Astrocyte of the spinal cord (primary cell): ENCODE measurements at regions not wholly inside any gene's neighbourhood (a gene's known extent, or its start where the extent isn't known, plus 50 kb on each side); places are given as distances from the start of the nearest gene placed in this dataset.

Source experiments
- DNase-seq: peaks from one replicate; pipeline ENCODE4 v3.0.0; 2011; ENCODE audit warnings: low read depth, low spot score
- H3K4me3 ChIP-seq: 2 replicates; pipeline ENCODE4 v1.5.1; 2011; ENCODE audit warnings: low read depth, mild to moderate bottlenecking, low read length, moderate library complexity
- in situ Hi-C: cut with HindIII; loops from 2 replicates; pipeline ENCODE4 v1.10.0; 2017; ENCODE audit warnings: low sequenced_read_pairs
- TF ChIP-seq, protein P1 (sequence below): IDR thresholded peaks from 2 replicates; pipeline ENCODE4 v1.5.1; 2012; ENCODE audit warnings: low read depth, mild to moderate bottlenecking, low read length, inconsistent platforms

DNA sequence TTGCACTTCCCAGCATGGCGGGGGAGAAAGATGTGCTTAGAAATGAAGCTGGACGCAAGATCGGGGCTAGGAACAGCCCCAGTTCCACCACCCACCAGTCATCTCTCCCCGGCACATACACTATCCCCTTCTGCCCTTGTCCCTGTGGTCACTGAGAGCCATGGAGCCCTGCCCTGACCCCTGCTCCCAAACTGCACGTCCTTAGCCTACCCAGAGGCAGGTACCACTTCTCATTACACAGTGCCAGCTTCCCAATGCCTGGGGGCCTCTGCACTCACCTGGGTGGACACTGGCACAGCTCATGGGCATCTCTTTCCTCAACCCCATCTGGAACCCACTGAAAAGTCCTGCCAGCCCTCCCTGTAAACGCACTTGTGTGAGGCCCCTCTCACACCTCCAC, 139.3 kb upstream of the PRR20G start:
- DNase-seq, result no peak
- in situ Hi-C loops, result no loop called here
- H3K4me3 ChIP-seq, result no peak overlapping the region

DNA sequence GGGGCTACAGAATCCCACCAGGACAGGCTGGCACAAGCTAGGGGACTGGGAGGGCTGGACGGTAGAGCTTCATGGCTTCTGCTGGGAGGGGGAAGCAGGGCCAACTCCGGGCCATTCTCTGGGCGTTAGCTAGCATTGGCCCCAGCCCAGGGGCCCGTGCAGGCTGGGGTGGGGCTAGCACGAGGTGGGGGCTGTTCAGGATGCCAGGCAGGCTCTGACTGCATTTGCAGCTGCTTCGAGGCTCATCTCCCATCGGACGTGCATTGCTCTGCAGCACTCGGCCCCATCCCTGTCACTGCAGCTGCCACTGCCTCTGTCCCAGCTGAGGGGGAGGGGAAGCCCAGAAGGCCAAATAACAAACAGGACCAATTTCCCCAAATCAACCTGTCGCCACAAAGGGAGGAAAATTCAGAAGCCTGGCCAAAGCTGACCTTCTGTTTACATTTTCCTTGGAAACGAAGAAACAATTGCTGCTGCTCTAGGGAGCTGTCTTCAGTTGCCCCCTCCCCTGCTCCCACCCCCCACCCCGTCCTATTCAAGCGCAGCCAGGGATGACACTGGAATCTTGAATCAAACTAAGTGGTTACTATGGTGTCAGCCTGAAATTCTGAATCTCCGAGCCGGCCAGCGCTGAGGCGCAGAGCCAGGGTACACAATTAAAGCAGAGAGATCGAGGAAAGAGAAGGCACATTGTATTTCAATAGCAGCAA, 138.8 kb upstream of the PRR20G start:
- no peak overlapping the region for H3K4me3 ChIP-seq
- no peak for DNase-seq
- in situ Hi-C loops, result no loop called here
- TF ChIP-seq, protein P1, sequence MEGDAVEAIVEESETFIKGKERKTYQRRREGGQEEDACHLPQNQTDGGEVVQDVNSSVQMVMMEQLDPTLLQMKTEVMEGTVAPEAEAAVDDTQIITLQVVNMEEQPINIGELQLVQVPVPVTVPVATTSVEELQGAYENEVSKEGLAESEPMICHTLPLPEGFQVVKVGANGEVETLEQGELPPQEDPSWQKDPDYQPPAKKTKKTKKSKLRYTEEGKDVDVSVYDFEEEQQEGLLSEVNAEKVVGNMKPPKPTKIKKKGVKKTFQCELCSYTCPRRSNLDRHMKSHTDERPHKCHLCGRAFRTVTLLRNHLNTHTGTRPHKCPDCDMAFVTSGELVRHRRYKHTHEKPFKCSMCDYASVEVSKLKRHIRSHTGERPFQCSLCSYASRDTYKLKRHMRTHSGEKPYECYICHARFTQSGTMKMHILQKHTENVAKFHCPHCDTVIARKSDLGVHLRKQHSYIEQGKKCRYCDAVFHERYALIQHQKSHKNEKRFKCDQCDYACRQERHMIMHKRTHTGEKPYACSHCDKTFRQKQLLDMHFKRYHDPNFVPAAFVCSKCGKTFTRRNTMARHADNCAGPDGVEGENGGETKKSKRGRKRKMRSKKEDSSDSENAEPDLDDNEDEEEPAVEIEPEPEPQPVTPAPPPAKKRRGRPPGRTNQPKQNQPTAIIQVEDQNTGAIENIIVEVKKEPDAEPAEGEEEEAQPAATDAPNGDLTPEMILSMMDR, result no peak

More for the DNA sequence above, 139.3 kb upstream of the PRR20G start:
- TF ChIP-seq, protein P1, result no peak

DNA sequence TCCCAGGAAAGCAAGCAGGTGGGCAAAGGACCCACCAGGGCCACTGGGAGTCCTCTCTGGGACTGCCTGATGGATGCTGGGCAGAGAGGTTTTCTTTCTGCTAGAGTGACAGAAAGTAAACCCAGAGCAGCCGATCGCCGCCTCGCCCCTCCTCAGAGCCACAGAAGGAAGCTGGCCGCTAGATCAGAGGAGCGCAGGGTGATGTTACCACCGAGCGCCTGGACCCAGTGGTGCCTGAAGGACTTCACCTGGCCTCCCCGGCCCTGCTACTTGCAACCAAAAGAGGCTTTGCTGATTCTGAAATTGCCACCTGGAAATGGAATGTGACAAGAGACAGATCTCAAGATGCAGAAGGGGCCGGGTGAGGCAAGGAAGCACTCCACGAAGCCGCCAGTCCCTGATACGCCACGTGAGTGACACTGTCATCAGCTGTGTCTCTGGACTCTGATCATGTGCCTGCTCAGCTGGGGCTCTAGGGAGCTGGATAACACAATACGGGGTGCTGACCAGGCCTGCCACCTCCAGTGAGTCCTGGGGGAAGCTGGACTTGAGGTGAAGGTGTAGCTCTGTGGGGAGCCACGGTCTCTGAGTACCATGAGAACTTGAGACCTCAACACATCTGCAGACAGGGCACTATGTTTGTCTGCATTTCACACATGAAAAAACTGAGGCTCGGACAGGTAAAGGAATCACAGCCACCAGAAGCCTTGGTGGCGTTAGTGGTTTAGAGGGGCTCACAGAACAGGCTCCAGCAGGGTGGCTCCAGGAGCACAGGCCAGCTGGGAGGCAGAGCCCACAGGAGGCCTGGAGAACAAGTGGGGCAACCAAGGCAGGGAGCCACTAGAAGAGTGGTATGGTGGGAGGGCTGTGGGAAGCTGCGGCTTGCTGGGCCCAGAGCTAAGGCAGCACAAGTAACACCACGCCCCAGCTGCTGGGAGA, 137.9 kb upstream of the PRR20G start:
- TF ChIP-seq, protein P1, result no peak
- in situ Hi-C loops, result no loop called here
- H3K4me3 ChIP-seq, result no peak overlapping the region
- no peak for DNase-seq

DNA sequence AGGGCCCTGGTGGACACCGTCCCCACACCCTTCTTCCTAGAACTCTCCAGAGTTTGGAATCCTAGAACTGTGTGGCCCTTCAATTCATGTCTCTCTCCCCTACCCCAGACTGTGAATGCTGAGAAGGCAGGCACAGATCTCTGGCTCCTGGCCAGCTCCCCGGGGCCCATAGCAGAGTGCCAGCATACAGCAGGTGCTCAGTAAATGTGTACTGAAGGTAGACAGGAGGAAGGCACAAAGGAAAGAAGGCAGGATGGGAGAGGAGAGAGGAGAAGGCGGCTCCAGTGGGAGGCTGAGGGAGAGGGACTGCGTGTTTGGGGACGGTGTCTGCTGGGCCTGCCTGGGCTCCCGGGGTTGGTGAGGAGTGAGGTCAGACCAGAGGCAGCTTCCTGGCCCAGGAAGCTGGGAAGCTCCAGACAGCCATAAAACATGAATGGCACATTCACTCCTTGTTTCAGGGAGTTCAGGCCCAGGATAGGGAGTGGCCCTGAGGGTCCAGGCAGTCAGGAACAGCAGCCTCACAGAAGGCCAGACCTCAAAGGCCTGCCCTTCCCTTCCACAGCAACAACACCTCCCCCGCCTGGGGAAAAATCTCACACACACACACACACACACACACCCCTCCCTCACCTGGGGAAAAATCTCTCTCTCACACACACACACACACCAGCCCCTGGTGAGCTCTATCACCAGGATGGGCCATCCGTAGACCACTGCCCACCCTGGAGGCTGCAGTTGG, 137.1 kb upstream of the PRR20G start:
- in situ Hi-C loops, result no loop called here
- DNase-seq, result no peak
- no peak overlapping the region for H3K4me3 ChIP-seq
- TF ChIP-seq, protein P1, result no peak

DNA sequence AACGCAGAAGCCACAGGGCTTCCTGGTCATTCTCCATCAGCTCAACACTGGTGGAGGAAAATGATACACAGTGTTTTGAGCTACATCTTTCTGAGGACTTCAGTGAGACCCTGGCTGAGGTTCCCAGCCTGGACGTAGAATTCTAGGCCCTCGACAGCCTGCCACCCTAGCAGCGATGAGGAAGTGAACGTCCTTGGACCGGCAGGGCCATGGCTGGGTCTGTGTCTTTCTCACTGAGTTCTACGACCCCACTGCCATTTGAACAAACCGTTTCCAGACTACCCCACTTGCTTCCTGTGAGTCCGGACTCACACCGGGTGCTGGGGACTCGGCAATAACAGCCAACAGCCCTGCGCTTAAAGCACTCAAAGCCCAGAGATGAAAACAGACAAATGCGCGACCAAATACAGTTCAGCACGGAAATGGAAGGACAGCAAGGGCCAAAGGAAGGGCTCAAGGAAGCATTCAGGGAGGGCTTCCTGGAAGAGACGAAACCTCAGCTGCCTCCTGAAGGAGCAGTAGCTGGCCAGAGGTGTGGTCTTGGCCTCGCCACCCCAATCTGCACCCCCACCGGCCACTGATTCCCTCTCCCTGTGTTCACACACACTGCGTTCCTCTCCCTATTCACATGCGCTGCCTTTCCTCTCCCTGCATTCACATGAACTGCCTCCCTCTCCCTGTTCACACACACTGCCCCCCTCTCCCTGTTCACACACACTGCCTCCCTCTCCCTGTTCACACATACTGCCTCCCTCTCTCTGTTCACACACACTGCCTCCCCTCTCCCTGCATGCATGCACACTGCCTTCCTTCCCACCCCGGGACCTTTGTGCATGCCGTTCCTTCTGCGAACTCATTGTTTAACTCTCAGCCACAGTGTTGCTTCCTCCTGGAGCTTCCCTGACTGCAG, 136.3 kb upstream of the PRR20G start:
- H3K4me3 ChIP-seq, result no peak overlapping the region
- DNase-seq, result no peak
- in situ Hi-C loops, result no loop called here
- TF ChIP-seq, protein P1, result no peak
